COLO668 (cell line): ENCODE measurements at regions not wholly inside any gene's neighbourhood (a gene's known extent, or its start where the extent isn't known, plus 50 kb on each side); places are given as distances from the start of the nearest gene placed in this dataset.

Source experiments
- DNase-seq: peaks from one replicate; lab custom pipeline; 2025; ENCODE audit not compliant: unreplicated experiment; lab: John Stamatoyannopoulos, UW

DNA sequence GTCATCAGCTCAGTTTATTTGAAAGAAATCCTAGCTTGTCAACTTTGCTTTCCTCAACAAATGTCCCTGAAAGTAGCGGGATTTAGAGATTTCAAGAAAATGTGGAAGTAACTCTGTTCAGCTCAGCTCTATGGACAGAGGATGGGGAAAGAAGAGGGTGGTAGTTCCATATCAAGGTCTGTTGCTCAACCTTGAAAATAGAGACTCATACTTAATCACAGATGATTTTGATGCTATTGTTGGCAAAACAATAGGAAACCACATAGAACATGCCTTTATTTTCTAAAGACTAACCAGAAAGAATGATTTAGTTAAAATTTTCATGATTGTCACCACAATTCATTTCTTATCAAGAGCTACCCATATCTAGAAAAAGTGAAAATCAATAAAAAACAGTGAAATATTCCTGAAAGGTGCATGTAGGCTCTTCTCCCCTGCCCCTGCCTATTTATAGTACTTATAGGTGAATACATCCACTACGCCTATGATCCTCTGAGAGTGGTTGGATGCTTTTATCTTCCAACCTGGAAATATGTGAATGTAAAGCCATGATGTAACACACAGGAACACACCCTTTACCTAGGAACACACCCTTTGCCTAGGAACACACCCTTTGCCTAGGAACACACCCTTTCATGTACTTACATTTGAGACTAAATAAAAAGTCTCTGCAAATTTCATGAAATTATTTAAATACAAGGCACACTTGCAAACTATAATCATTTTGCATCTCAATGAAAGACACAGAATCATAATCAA is 65.8 kb downstream of the ETAA1 start:
- DNase-seq = no peak

DNA sequence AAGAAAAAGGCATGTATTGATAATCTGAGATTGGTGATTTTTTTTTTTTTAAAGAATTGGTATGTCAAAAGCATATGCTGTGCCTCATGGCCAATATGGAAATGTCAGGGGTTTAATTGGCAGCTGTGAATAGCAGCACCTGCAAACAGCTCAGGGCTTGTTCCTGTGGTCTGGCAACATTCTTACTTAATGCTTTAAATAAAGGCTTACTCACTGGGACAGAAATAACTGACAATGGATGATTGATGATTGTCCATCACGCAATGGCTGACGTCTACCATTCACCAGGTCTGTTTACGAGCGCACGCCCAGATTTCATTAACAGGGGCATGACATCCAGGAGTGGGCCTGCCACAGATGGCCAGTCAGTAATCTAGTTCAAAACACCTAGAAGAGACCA is 66.7 kb downstream of the ETAA1 start:
- DNase-seq = peak; percentile 83

GRCh38 chr2:67465623-67466022 is 68.5 kb downstream of the ETAA1 start:
- DNase-seq = no peak

GRCh38 chr2:67466734-67467133 is 69.6 kb downstream of the ETAA1 start:
- DNase-seq = no peak

GRCh38 chr2:67471681-67472080 is 74.5 kb downstream of the ETAA1 start:
- DNase-seq = no peak

- DNase-seq = peak; percentile 26
Observed at GRCh38 chr2:67476809-67477790, 80.0 kb downstream of the ETAA1 start.

DNA sequence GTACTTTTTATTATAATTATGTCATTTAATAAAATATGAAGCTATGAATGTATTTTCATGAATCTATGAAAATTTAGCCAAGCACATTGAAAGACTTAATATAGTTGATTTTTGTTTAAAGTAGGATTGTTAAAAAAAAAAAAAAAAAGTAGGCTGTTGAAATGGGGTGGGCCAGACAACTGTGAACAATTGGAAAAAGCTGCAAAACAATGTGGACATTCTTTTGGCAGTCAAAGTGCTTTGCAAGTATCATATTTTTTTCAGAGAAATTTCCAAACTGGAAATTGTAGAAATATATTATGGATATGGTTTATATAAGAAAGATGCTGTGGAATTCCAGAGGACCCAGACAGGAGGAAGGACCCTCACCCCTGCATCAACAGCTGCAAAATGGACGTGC is 82.1 kb downstream of the ETAA1 start:
- no peak for DNase-seq

DNA sequence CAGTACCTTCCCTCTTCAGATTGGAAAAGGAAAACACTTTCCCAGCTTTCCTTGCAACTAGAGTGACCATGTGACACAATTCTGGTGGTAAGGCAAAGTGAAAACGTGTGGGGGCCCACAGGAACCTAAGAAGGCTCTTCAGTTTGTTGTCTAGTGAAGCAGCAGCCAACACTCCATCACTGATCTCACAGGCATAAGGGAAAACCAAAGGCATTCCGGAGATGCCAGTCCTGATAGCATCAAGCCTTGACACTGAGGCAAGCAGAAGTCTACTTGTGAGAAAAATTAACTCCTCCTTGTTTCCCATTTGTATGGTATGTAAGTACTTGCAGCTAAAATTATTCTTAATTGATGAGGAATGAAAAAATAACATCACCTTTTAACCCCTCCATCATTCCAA is 88.3 kb downstream of the ETAA1 start:
- no peak for DNase-seq

- peak; percentile 55 for DNase-seq
Observed at GRCh38 chr2:67486041-67486796, 89.1 kb downstream of the ETAA1 start.

- DNase-seq = no peak
Observed at GRCh38 chr2:67487993-67488392, 90.9 kb downstream of the ETAA1 start.

GRCh38 chr2:67489396-67489795 is 92.3 kb downstream of the ETAA1 start:
- DNase-seq = no peak

DNA sequence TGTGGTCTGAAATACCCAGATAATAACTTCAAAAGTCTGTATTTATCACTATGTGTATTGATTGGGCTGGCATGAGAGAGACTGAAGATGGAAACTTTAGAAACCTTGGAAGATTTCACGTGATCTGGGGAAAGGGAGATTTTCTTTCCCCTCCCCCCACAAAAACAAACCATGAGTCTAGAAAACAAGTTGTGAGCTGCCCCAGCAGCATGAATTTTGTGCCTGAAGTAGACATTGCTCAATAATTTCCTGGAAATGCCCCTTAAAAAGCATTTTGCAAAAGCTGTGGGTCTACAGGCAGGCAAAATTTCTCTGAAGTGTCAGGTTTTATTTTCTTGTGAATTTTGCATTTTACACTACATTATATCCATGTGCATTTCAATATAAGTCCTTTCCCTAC is 101.8 kb downstream of the ETAA1 start:
- no peak for DNase-seq

- no peak for DNase-seq
Observed at GRCh38 chr2:67499989-67500388, 102.9 kb downstream of the ETAA1 start.

DNA sequence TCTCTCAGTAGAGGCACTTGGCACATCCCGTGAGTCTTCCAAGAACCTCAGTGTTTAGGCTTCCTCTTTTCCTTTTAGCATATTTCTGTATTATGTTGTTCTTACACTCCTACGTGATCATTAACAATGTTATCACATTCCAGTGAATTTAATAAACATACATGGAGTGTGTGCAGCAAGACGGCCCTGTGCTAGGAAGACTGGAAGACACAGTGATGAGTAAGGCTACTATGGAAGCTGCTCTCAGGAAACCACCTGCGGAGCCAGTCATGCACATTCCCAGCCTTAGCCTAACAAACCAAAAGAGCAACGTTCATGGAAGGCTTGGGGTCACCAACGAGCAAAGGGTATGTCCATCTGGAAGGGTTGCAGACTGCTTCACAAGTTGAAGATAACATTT is 103.4 kb downstream of the ETAA1 start:
- DNase-seq = no peak

DNA sequence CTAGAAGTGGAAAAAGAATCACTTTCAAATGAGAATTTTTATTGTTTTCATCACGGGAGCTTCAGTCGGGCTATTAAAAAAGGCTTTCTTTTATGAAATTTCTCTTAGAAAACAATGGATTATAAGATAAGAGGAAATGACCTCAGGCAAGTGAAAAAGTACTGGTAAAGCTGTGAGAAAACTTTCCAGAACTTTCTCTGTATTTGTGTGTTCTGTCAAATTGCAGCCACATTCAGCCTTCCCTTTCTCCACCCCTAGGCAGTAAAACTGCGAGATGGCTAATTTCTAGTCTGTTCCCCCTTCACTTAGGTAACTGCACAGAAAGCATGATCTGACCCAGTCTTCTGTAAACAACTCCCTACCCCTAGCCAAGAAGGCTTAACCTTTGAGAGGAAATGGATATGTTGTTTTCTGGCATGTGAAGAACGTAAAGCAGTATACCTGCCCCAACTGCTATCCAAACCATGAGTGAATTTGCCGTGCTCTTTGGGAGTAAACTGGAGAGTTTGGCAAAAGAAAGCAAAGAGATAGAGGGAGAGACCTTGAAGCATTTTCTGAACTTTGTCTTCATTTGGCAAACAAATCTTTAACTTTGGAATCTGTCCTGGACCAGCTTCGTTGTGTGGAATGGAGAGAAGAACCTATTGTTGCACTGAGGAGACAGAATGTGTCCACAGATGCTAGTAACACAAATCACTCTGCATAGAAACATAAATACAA is 105.4 kb downstream of the ETAA1 start:
- no peak for DNase-seq

DNA sequence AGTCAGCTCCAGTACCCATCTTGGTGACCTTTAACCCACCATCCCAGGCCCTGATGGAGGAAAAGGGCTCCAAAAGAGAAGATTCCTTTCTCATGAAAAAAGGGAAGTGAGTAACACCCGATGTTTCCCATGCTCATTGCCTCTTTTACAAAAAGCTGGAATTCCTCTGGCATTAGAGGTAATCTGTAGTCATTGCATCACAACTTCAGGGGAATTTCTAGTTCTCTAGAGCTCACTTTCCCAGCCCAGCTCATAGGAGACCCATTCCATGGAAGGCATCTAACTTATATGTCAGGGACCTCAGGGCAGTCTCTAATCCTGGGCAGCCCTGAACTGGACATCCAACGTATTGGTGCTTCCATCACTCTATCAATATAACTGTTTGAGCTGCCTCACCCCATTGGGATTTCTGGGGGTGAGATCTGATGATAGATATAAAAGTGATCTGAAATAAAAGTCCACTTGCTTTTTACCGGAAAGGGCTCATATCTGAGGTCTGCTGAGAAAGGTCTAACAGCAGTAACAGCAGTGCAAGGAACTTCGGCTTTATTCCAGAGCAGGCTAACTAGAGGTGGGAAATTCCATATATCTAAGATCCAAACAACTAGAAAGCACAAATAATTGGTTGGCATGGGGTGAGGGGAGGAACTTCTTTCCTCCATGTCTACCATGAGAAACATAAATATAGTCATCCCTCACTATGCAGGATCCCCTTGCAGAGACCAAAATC is 106.1 kb downstream of the ETAA1 start:
- DNase-seq = no peak

- no peak for DNase-seq
Observed at GRCh38 chr2:67510745-67511144, 113.6 kb downstream of the ETAA1 start.

DNA sequence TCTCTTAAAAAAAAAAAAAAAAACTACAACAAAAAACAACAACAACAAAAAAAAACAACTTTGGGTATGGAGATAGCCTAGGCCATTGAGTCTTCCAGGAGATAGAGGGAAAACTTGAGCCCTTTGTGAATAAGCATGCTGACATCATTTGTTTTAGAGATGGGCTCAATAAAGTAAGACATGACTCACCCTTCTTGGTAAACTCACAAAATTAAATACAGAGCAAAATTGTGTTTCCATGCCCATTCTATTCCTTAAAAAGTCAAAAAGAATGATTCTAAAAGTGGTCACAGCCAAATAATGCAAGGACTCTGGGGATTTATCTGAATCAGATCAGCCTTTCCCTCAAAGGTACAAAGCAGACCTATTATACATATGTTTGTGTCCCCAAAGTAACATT is 117.4 kb downstream of the ETAA1 start:
- no peak for DNase-seq

GRCh38 chr2:67515056-67515455 is 117.9 kb downstream of the ETAA1 start:
- DNase-seq = no peak

DNA sequence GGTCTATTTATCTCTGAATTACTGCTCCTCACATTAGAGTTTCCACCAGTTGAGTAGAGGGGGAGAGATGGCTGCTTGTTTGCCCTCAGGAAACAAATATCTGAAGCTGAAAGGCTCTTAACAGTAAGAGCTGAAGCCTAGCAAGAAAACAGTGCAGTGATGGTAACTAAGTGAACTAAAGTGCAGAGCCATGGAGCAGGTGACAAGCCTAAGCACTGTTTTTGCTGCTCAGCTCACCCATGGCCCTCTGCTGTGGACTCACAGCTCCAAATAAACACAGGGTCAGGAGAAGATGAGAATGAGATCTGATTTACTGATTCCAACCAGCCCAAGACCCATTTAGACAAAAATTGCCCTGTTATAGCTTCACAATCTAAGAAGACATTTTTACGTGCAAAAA is 118.4 kb downstream of the ETAA1 start:
- peak; percentile 16 for DNase-seq
